ENCODE measurements at regions not wholly inside any gene's neighbourhood (a gene's known extent, or its start where the extent isn't known, plus 50 kb on each side); places are given as distances from the start of the nearest gene placed in this dataset.

GRCh38 chr18:57296336-57296735 is 56.0 kb upstream of the ST8SIA3 start:
- no peak for TF ChIP-seq TAF1 (IDR thresholded peaks at IDR 0.05; ENCODE audit: borderline replicate concordance, insufficient read depth, low read length)
- no peak for TF ChIP-seq FOXP2 (optimal IDR thresholded peaks at IDR 0.05; ENCODE audit: borderline replicate concordance, extremely low read depth, extremely low read length, insufficient read depth)
- no peak for TF ChIP-seq SIN3A (IDR thresholded peaks at IDR 0.05; ENCODE audit: borderline replicate concordance, insufficient read depth, low read length)
- TF ChIP-seq REST (IDR thresholded peaks at IDR 0.05; ENCODE audit: insufficient read depth in 1 of 2, low read depth in 2 of 2, low read length in 2 of 2): no peak
- no peak for TF ChIP-seq POLR2AphosphoS5 (IDR thresholded peaks at IDR 0.05; ENCODE audit: low read depth, low read length)

GRCh38 chr18:57297306-57297705 is 55.1 kb upstream of the ST8SIA3 start:
- TF ChIP-seq REST (IDR thresholded peaks at IDR 0.05; ENCODE audit: insufficient read depth in 1 of 2, low read depth in 2 of 2, low read length in 2 of 2) (no peak), TAF1 (IDR thresholded peaks at IDR 0.05; ENCODE audit: borderline replicate concordance, insufficient read depth, low read length) (no peak), SIN3A (IDR thresholded peaks at IDR 0.05; ENCODE audit: borderline replicate concordance, insufficient read depth, low read length) (no peak), FOXP2 (optimal IDR thresholded peaks at IDR 0.05; ENCODE audit: borderline replicate concordance, extremely low read depth, extremely low read length, insufficient read depth) (no peak), POLR2AphosphoS5 (IDR thresholded peaks at IDR 0.05; ENCODE audit: low read depth, low read length) (no peak)

- TF ChIP-seq SIN3A (IDR thresholded peaks at IDR 0.05; ENCODE audit: borderline replicate concordance, insufficient read depth, low read length): no peak
- no peak for TF ChIP-seq FOXP2 (optimal IDR thresholded peaks at IDR 0.05; ENCODE audit: borderline replicate concordance, extremely low read depth, extremely low read length, insufficient read depth)
- no peak for TF ChIP-seq POLR2AphosphoS5 (IDR thresholded peaks at IDR 0.05; ENCODE audit: low read depth, low read length)
- no peak for TF ChIP-seq TAF1 (IDR thresholded peaks at IDR 0.05; ENCODE audit: borderline replicate concordance, insufficient read depth, low read length)
- no peak for TF ChIP-seq REST (IDR thresholded peaks at IDR 0.05; ENCODE audit: insufficient read depth in 1 of 2, low read depth in 2 of 2, low read length in 2 of 2)
Measured at GRCh38 chr18:57299931-57300330, 52.4 kb upstream of the ST8SIA3 start.

GRCh38 chr18:57301573-57302559 is 50.5 kb upstream of the ST8SIA3 start:
- TF ChIP-seq POLR2AphosphoS5 (IDR thresholded peaks at IDR 0.05; ENCODE audit: low read depth, low read length) (no peak), SIN3A (IDR thresholded peaks at IDR 0.05; ENCODE audit: borderline replicate concordance, insufficient read depth, low read length) (no peak), FOXP2 (optimal IDR thresholded peaks at IDR 0.05; ENCODE audit: borderline replicate concordance, extremely low read depth, extremely low read length, insufficient read depth) (no peak), TAF1 (IDR thresholded peaks at IDR 0.05; ENCODE audit: borderline replicate concordance, insufficient read depth, low read length) (no peak), REST (IDR thresholded peaks at IDR 0.05; ENCODE audit: insufficient read depth in 1 of 2, low read depth in 2 of 2, low read length in 2 of 2) (no peak)

Data from PFSK-1 (cell line).